ENCODE measurements at regions not wholly inside any gene's neighbourhood (a gene's known extent, or its start where the extent isn't known, plus 50 kb on each side); places are given as distances from the start of the nearest gene placed in this dataset.

GRCh38 chr1:234823191-234824176, 213.5 kb upstream of the IRF2BP2 start:
- no peak for TF ChIP-seq ZNF274 (IDR thresholded peaks at IDR 0.05; ENCODE audit: low read depth, low read length)
- no peak for TF ChIP-seq EZH2phosphoT487 (IDR thresholded peaks at IDR 0.05; ENCODE audit: borderline replicate concordance)
- no peak for TF ChIP-seq CTCF (IDR thresholded peaks at IDR 0.05 in 2 of 3, conservative IDR thresholded peaks at IDR 0.05 in 1 of 3; ENCODE audit: borderline replicate concordance in 1 of 3, insufficient read depth in 1 of 3, low read depth in 2 of 3, low read length in 2 of 3)
- no peak for TF ChIP-seq MAX (IDR thresholded peaks at IDR 0.05)
- TF ChIP-seq EZH2 (IDR thresholded peaks at IDR 0.05), result no peak
